SH-SY5Y (cell line): ENCODE measurements at regions not wholly inside any gene's neighbourhood (a gene's known extent, or its start where the extent isn't known, plus 50 kb on each side); places are given as distances from the start of the nearest gene placed in this dataset.

Source experiments
- GATA2 ChIP-seq: IDR thresholded peaks from 2 replicates; pipeline ENCODE4 v1.6.1; 2011; ENCODE audit warnings: mild to moderate bottlenecking, low read depth, low read length
- GATA3 ChIP-seq: IDR thresholded peaks from 2 replicates; pipeline ENCODE4 v1.6.1; 2011; ENCODE audit warnings: low read depth, mild to moderate bottlenecking, low read length, moderate library complexity

- TF ChIP-seq GATA2 (no peak), GATA3 (no peak)
Observed at GRCh38 chr6:111925296-111925695, 52.0 kb upstream of the FYN start.

GRCh38 chr6:111926731-111927302 lies 53.6 kb upstream of the FYN start:
- TF ChIP-seq GATA3 (no peak), GATA2 (no peak)

DNA sequence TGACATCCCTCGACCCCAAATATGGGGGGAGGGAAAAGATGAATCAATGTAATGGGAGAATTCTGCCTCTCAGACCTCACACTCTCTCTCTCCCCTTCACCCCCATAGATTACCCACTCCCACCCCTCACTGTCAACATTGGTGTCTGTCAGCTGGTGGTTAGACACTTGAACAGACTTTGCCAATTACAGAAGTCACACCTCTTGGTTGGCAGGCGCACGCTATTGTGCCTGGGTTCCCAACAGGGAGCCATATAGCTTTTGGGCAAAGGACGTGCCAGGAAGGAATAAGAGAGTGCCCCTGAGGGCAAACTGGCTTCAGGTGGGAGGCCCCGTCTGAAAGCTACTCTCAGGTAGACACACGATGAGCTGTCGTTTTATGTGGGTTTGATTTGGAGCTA lies 54.1 kb upstream of the FYN start:
- TF ChIP-seq GATA2 (no peak), GATA3 (no peak)

- TF ChIP-seq GATA3, result no peak
- no peak for TF ChIP-seq GATA2
Observed at GRCh38 chr6:111928139-111928538, 54.9 kb upstream of the FYN start.

GRCh38 chr6:111936718-111937117 lies 63.5 kb upstream of the FYN start:
- TF ChIP-seq GATA2, result no peak
- TF ChIP-seq GATA3, result no peak

- TF ChIP-seq GATA2 (no peak), GATA3 (no peak)
Observed at GRCh38 chr6:111938710-111939109, 65.5 kb upstream of the FYN start.

GRCh38 chr6:111939902-111940301 lies 66.7 kb upstream of the FYN start:
- TF ChIP-seq GATA2 (no peak), GATA3 (no peak)

DNA sequence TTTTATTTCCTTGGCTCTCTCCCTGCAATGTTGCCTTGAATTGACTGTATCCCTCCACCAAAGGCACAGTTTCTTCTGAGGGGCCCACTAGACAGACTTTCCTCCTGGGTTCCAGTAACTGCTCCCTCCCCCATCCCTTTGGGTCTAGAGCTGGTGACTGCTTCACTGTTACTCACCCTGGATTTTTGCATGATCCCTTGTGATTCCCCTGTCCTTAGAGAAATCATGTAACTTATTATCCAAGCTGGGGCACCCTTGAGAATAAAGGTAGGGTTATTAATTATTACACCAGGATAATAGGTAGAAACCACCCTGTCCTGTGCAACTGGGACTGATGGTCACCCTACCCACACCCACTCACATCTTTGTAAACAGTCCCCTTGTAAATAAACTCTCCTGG lies 67.5 kb upstream of the FYN start:
- TF ChIP-seq GATA2 (no peak), GATA3 (no peak)

DNA sequence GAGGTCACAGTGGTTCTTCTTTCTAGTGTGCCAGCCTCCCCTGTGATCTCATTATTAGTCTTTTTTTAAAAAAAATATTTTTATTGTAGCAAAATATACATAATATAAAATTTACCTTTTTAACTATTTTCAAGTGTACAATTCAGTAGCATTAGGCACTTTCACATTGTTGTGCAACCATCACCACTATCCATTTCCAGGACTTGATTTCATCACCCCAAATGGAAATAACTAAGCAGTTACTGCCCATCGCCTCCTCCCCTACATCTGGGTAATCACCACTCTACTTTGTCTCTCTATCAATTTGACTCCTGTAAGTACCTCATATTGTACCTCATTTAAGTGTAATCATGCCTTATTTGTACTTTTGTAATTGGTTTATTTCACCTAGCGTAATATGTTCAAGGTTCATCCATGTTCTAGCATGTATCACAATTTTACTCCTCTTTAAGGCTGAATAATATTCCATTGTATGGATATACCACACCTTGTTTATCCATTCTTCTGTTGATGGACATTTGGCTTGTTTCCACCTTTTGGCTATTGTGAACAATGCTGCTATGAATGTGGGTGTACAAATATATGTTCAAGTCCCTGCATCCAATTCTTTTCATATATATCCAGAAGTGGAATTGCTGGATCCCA lies 68.6 kb upstream of the FYN start:
- TF ChIP-seq GATA3 (no peak), GATA2 (no peak)

DNA sequence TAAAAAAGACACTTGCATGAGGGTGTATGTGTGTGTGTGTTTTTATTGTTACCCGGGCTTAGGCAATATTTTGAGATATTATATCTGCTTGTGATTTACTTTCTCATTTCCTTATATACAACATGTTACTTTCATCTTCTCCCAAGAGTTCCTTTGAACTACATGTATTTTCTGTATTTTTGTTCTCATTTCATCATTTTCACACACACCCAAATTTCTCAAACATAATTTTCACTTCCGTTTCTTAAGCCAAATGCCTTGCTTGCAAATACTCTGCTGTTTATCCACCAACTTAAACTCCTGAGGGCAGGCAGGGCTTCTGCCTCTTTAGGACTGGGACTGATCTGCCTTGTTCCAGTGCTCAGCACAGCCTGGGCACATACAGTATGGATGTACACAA lies 69.3 kb upstream of the FYN start:
- TF ChIP-seq GATA3, result no peak
- no peak for TF ChIP-seq GATA2

- TF ChIP-seq GATA3 (no peak), GATA2 (no peak)
Observed at GRCh38 chr6:111943266-111943665, 70.0 kb upstream of the FYN start.

DNA sequence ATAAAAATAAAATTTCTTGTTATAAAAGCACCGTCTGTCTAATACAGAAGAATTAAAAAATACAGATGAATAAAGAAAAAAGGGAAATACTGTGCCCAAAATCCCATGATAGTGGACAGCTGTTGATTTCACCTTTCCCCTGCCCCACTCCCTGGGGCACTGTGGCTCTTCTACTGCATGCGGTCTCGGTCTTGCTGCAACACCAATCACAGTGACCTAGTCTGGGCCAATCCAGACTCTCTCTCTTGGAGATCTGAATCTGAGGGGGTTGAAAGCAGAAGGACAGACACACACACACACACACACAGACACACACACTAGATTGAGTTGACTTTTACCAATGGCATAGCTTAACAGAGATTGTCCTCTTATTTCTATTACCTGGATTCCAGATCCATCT lies 70.5 kb upstream of the FYN start:
- TF ChIP-seq GATA3 (no peak), GATA2 (no peak)

- TF ChIP-seq GATA3, result no peak
- no peak for TF ChIP-seq GATA2
Observed at GRCh38 chr6:111944541-111944940, 71.3 kb upstream of the FYN start.

DNA sequence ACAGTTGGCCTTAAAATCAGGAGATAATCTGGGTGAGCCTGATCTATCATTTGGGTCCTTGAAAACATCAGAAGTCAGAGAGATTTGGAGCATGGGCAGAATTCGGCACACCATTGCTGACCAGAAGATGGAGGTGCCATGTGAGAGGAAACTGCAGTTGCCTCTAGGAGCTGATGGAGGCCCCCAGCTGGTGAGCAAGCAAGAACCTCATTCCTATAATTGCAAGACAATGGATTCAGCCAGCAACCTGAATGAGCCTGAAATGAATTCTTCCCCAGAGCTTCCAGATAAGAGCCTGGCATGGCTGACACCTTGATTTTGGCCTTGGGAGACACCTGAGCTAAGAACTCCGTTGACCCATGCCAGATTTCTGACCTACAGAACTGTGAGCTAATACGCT lies 76.3 kb upstream of the FYN start:
- TF ChIP-seq GATA2, result no peak
- TF ChIP-seq GATA3, result no peak

GRCh38 chr6:111950661-111951496 lies 77.6 kb upstream of the FYN start:
- TF ChIP-seq GATA2, result no peak
- no peak for TF ChIP-seq GATA3
